Ovary (tissue), 7 donors: ENCODE measurements at regions not wholly inside any gene's neighbourhood (a gene's known extent, or its start where the extent isn't known, plus 50 kb on each side); places are given as distances from the start of the nearest gene placed in this dataset.

Source experiments
- DNase-seq, 5 donors: peaks; one replicate each; pipeline ENCODE4 v3.0.0-alpha.2; 2019 to 2020
- H3K27ac ChIP-seq, 2 donors: fragments of 200-600 bp; one replicate each; pipeline versions ENCODE4 v1.5.1 to v1.8.0; 2019 to 2022
- H3K27me3 ChIP-seq: fragments of 200-600 bp; one replicate; pipeline ENCODE4 v1.8.0; 2022
- H3K36me3 ChIP-seq: fragments of 200-600 bp; sonication (generic); one replicate; pipeline ENCODE4 v1.5.1; 2019
- H3K4me1 ChIP-seq: one replicate; pipeline ENCODE4 v1.8.1; 2013; ENCODE audit warnings: mild to moderate bottlenecking, moderate library complexity; ENCODE audit not compliant: insufficient read depth
- H3K4me3 ChIP-seq: fragments of 200-600 bp; sonication (generic); one replicate; pipeline ENCODE4 v1.5.1; 2017
- H3K9me3 ChIP-seq, 2 donors: fragments of 200-600 bp in 1 of 2; sonication (generic) in 1 of 2; one replicate each; pipeline versions ENCODE4 v1.5.1 to v1.8.1; 2013 to 2019; ENCODE audit warnings: mild to moderate bottlenecking in 1 of 2, moderate library complexity in 1 of 2
- CTCF ChIP-seq, 3 donors: fragments of 450-650 bp in 2 of 3; fragments of 200-600 bp in 1 of 3; IDR thresholded peaks; one replicate each; pipeline versions ENCODE4 v1.5.1 to v1.8.0; 2016 to 2022; ENCODE audit warnings: antibody characterized with exemption in 3 of 3, mild to moderate bottlenecking in 1 of 3
- EP300 ChIP-seq: sonication (generic); formaldehyde crosslinking; IDR thresholded peaks from one replicate; pipeline ENCODE4 v1.6.1; 2017; ENCODE audit warnings: antibody characterized with exemption
- POLR2A ChIP-seq: fragments of 450-650 bp; IDR thresholded peaks from one replicate; pipeline ENCODE4 v1.6.1; 2017; ENCODE audit warnings: antibody characterized with exemption, mild to moderate bottlenecking, moderate library complexity
- WGBS, 3 donors: extraction: QIAGEN DNeasy Blood & Tissue Kit in 1 of 3; methylation state at CpG; one replicate each; pipeline versions ENCODE4 v1.1.5 to v1.1.7; 2013 to 2017; 5-methylcytosine and 5-hydroxymethylcytosine counted together
- intact Hi-C, 4 donors: fragments of 100-400 bp; cut with DNase I; formaldehyde crosslinking; loops; one replicate each; pipeline versions ENCODE4 v1.11.0 to v1.15.1; 2022 to 2023
- donor health status: DM: no; HTN: no; CAD: no; lungs with moderate emphysema.
- donor health status: DM: no; HTN: no; CAD: no.
- donor health status: Bipolar disorder and iron deficiency.
- donor health status: DM: no; HTN: no; CAD: no.
- donor health status: DM: yes; HTN: yes; CAD: no.

- Histone ChIP-seq H3K27me3 (no peaks in the 10 kb centered on the region), H3K36me3 (no peaks in the 10 kb centered on the region), H3K4me1 (no peaks in the 10 kb centered on the region), H3K27ac (no peak overlapping the region), H3K4me3 (no peak overlapping the region), H3K9me3 (no peaks in the 10 kb centered on the region)
- no peak for TF ChIP-seq POLR2A
- no peak for TF ChIP-seq EP300
- TF ChIP-seq CTCF (IDR thresholded peaks at IDR 0.05) = no peak
- intact Hi-C loops = no loop called here
- 80 to 88% (median 84%) methylated on average over 3 of the region's 3 CpGs for WGBS, 3 donors
- no peak for DNase-seq
Observed at GRCh38 chr5:54772231-54772630, 213.2 kb downstream of the ESM1 start.

GRCh38 chr5:54769746-54770145 is 215.6 kb downstream of the ESM1 start:
- no peaks in the 10 kb centered on the region for H3K36me3 ChIP-seq
- DNase-seq = no peak
- H3K4me1 ChIP-seq = no peaks in the 10 kb centered on the region
- no peak overlapping the region for H3K4me3 ChIP-seq
- TF ChIP-seq POLR2A = no peak
- TF ChIP-seq CTCF (IDR thresholded peaks at IDR 0.05) = no peak
- no peak for TF ChIP-seq EP300
- 96 to 100% (median 100%) methylated on average over 1 of the region's 1 CpG for WGBS, 3 donors
- intact Hi-C loops = no loop called here
- no peak overlapping the region for H3K27ac ChIP-seq
- H3K9me3 ChIP-seq = no peaks in the 10 kb centered on the region
- H3K27me3 ChIP-seq = no peaks in the 10 kb centered on the region

- intact Hi-C loops = no loop called here
- H3K4me3 ChIP-seq = no peak overlapping the region
- no peak for DNase-seq
Observed at GRCh38 chr5:54769072-54769471, 216.3 kb downstream of the ESM1 start.

GRCh38 chr5:54766748-54767147 is 218.6 kb downstream of the ESM1 start:
- intact Hi-C loops = no loop called here
- Histone ChIP-seq H3K27ac (no peak overlapping the region), H3K4me1 (no peaks in the 10 kb centered on the region), H3K36me3 (no peaks in the 10 kb centered on the region), H3K9me3 (no peaks in the 10 kb centered on the region), H3K27me3 (no peaks in the 10 kb centered on the region), H3K4me3 (no peak overlapping the region)
- DNase-seq = no peak
- TF ChIP-seq EP300 (no peak), CTCF (IDR thresholded peaks at IDR 0.05) (no peak), POLR2A (no peak)
- WGBS, 3 donors = 83 to 89% (median 85%) methylated on average over 1 of the region's 1 CpG

More at GRCh38 chr5:54769072-54769471, 216.3 kb downstream of the ESM1 start:
- no peaks in the 10 kb centered on the region for H3K4me1 ChIP-seq
- H3K27ac ChIP-seq = no peak overlapping the region
- H3K36me3 ChIP-seq = no peaks in the 10 kb centered on the region
- no peaks in the 10 kb centered on the region for H3K9me3 ChIP-seq
- 81 to 86% (median 82%) methylated on average over 6 of the region's 6 CpGs for WGBS, 3 donors
- H3K27me3 ChIP-seq = no peaks in the 10 kb centered on the region
- TF ChIP-seq EP300 = no peak
- TF ChIP-seq CTCF (IDR thresholded peaks at IDR 0.05) = no peak
- TF ChIP-seq POLR2A = no peak
